ENCODE measurements at regions not wholly inside any gene's neighbourhood (a gene's known extent, or its start where the extent isn't known, plus 50 kb on each side); places are given as distances from the start of the nearest gene placed in this dataset.

- TF ChIP-seq CTCF (IDR thresholded peaks at IDR 0.05) (no peak), POLR2A (IDR thresholded peaks at IDR 0.05) (no peak), POLR2AphosphoS5 (IDR thresholded peaks at IDR 0.05) (no peak)
Measured at GRCh38 chr3:30400926-30401325, 205.5 kb upstream of the TGFBR2 start.
